K562 (cell line): ENCODE measurements at regions not wholly inside any gene's neighbourhood (a gene's known extent, or its start where the extent isn't known, plus 50 kb on each side); places are given as distances from the start of the nearest gene placed in this dataset.

ENCODE experiments used
- ATAC-seq: fragments of 200-7000 bp; cut with Tn5 transposase; 3 replicates; pipeline ENCODE4 v1.9.1; 2020; ENCODE audit warnings: moderate library complexity
- BruUV-seq: library from RNA; stranded (reverse); fragments of 400-500 nt; replicated peaks from 2 replicates; lab custom pipeline; 2021; lab: Mats Ljungman, UMichigan
- CTCF ChIA-PET: fragments of 300-600 bp; formaldehyde crosslinking; extraction: SDS; loops from one replicate; lab custom pipeline; 2021; ENCODE audit warnings: low intra/inter-chr PET ratio; lab: Yijun Ruan, JAX
- POLR2A ChIA-PET: fragments of 300-600, 350-650 bp; sonication (Branson Sonifier 250); formaldehyde crosslinking; extraction: SDS; loops from one replicate; lab custom pipeline; 2021; ENCODE audit warnings: antibody characterized with exemption, inconsistent platforms; lab: Yijun Ruan, JAX
- DNase-seq, 4 experiments: peaks; one replicate each; pipeline versions ENCODE4 v3.0.0 to v3.0.0-alpha.2; 2011 to 2018; ENCODE audit warnings: low spot score in 3 of 4, mixed read lengths in 3 of 4; ENCODE audit errors: extremely low read depth in 1 of 4
- FAIRE-seq: peaks from 2 replicates; lab custom pipeline; 2011; peaks lifted over from hg19 to GRCh38; lab: Jason Lieb, UNC
- H2AFZ ChIP-seq: 2 replicates; pipeline ENCODE4 v1.6.0; 2011; ENCODE audit warnings: low read depth, low read length, control low read depth, inconsistent platforms
- H3K27ac ChIP-seq: fragments of 200-600 bp; 3 replicates; pipeline ENCODE4 v1.8.0; 2011; ENCODE audit warnings: low read depth, mild to moderate bottlenecking, control low read depth, inconsistent platforms, low read length, moderate library complexity, mixed read lengths; ENCODE audit errors: extremely low read depth
- H3K27me3 ChIP-seq, 2 experiments: fragments of 300-600 bp in 1 of 2; 2 replicates in 1 of 2; 3 replicates in 1 of 2; pipeline versions ENCODE4 v1.6.0 to v1.8.0; 2011; ENCODE audit warnings: inconsistent platforms in 2 of 2, low read length in 2 of 2, mild to moderate bottlenecking in 1 of 2, mixed read lengths in 1 of 2, moderate library complexity in 1 of 2; ENCODE audit not compliant: control insufficient read depth in 2 of 2, insufficient read depth in 2 of 2
- H3K36me3 ChIP-seq: fragments of 300-600 bp; 3 replicates; pipeline ENCODE4 v1.8.0; 2011; ENCODE audit warnings: mild to moderate bottlenecking, low read length, inconsistent platforms; ENCODE audit not compliant: control insufficient read depth, insufficient read depth
- H3K4me1 ChIP-seq, 2 experiments: fragments of 200-600 bp in 1 of 2; replicated peaks in 1 of 2; 2 replicates in 1 of 2; 3 replicates in 1 of 2; pipeline versions ENCODE4 v1.5.1 to v1.8.0; 2011; ENCODE audit warnings: inconsistent platforms in 2 of 2, low read length in 2 of 2, mild to moderate bottlenecking in 1 of 2, mixed read lengths in 1 of 2, moderate library complexity in 1 of 2; ENCODE audit not compliant: control insufficient read depth in 2 of 2, insufficient read depth in 2 of 2
- H3K4me2 ChIP-seq: 2 replicates; pipeline ENCODE4 v1.6.1; 2011; ENCODE audit warnings: low read length, control low read depth, inconsistent platforms, mixed read lengths; ENCODE audit not compliant: insufficient read depth
- H3K4me3 ChIP-seq: fragments of 200-600 bp; sonication (generic), shearing (Covaris generic); 2 replicates; pipeline ENCODE4 v1.5.1; 2016; ENCODE audit warnings: control low read depth, inconsistent platforms
- H3K79me2 ChIP-seq: fragments of 200-600 bp; 3 replicates; pipeline ENCODE4 v1.8.0; 2011; ENCODE audit warnings: low read length, inconsistent platforms; ENCODE audit not compliant: control insufficient read depth, insufficient read depth
- H3K9ac ChIP-seq, 2 experiments: 2 replicates each; pipeline versions ENCODE4 v1.6.0 to v1.6.1; 2011; ENCODE audit warnings: low read depth in 2 of 2, low read length in 2 of 2, control low read depth in 1 of 2, inconsistent platforms in 1 of 2, mild to moderate bottlenecking in 1 of 2, mixed read lengths in 1 of 2; ENCODE audit not compliant: insufficient read depth in 1 of 2
- H3K9me1 ChIP-seq: one replicate; pipeline ENCODE4 v1.6.0; 2011; ENCODE audit warnings: inconsistent platforms, mild to moderate bottlenecking, low read length, moderate library complexity; ENCODE audit not compliant: control insufficient read depth, insufficient read depth
- H3K9me3 ChIP-seq: replicated peaks from 2 replicates; pipeline ENCODE4 v1.5.1; 2011; ENCODE audit warnings: low read depth, low read length, inconsistent platforms; ENCODE audit not compliant: control insufficient read depth, insufficient read depth
- H4K20me1 ChIP-seq: replicated peaks from 2 replicates; pipeline ENCODE4 v1.6.1; 2011; ENCODE audit warnings: low read length, inconsistent platforms, mixed read lengths; ENCODE audit not compliant: control insufficient read depth, insufficient read depth
- EHMT2 ChIP-seq: fragments of 450-650 bp; IDR thresholded peaks from 2 replicates; pipeline ENCODE4 v1.6.1; 2018; ENCODE audit warnings: antibody characterized with exemption
- ELK3 ChIP-seq: fragments of 450-650 bp; formaldehyde crosslinking; IDR thresholded peaks from 2 replicates; pipeline ENCODE4 v1.4.0; 2020; ENCODE audit warnings: mild to moderate bottlenecking
- HCFC1 ChIP-seq: IDR thresholded peaks from 2 replicates; pipeline ENCODE4 v1.6.1; 2012; ENCODE audit warnings: low read depth, low read length, improper control_type of control experiment
- HDAC2 ChIP-seq: fragments of 450-650 bp; IDR thresholded peaks from 2 replicates; pipeline ENCODE4 v1.6.1; 2016; ENCODE audit warnings: mild to moderate bottlenecking
- IRF2 ChIP-seq: sonication (generic); formaldehyde crosslinking; IDR thresholded peaks from 2 replicates; pipeline ENCODE4 v1.8.1; 2022; ENCODE audit warnings: mild to moderate bottlenecking, missing genetic modification reagents
- RAD51 ChIP-seq: fragments of 450-650 bp; IDR thresholded peaks from 2 replicates; pipeline ENCODE4 v1.7.1; 2016; ENCODE audit warnings: low read depth, mild to moderate bottlenecking, borderline replicate concordance
- ZBTB11 ChIP-seq, 3 experiments: fragments of 200-800 bp in 1 of 3; fragments of 250-450 bp in 1 of 3; fragments of 450-650 bp in 1 of 3; sonication (Bioruptor Pico) in 1 of 3; sonication (Bioruptor generic) in 1 of 3; formaldehyde crosslinking in 1 of 3; IDR thresholded peaks; 2 replicates each; pipeline versions ENCODE4 v1.6.1 to v1.8.0; 2016 to 2022; ENCODE audit warnings: mild to moderate bottlenecking in 2 of 3, missing genetic modification characterization in 2 of 3, missing compliant biosample characterization in 1 of 3, moderate library complexity in 1 of 3
- ZBTB43 ChIP-seq: sonication (generic); formaldehyde crosslinking; IDR thresholded peaks from 2 replicates; pipeline ENCODE4 v1.8.0; 2023; ENCODE audit warnings: mild to moderate bottlenecking, missing genetic modification reagents
- ZHX1 ChIP-seq: fragments of 150-350 bp; conservative IDR thresholded peaks from 2 replicates; pipeline ENCODE4 v1.6.1; 2014; ENCODE audit warnings: low read length
- ZKSCAN3 ChIP-seq: fragments of 250-450 bp; sonication (Bioruptor Pico); IDR thresholded peaks from 2 replicates; pipeline ENCODE4 v1.4.0; 2020
- ZNF121 ChIP-seq: sonication (generic); formaldehyde crosslinking; conservative IDR thresholded peaks from 2 replicates; pipeline ENCODE4 v1.8.0; 2022; ENCODE audit warnings: missing genetic modification reagents
- ZNF766 ChIP-seq: fragments of 200-800 bp; sonication (Bioruptor generic); conservative IDR thresholded peaks from 2 replicates; pipeline ENCODE4 v1.6.1; 2016; ENCODE audit warnings: missing genetic modification characterization, missing compliant biosample characterization
- WGBS: fragments of 100-300 bp; shearing (Covaris generic); methylation state at CpG from one replicate; pipeline ENCODE4 v1.1.6; 2016; ENCODE audit warnings: low coverage, mixed read lengths; ENCODE audit not compliant: insufficient coverage; ENCODE audit errors: missing lambda C conversion rate; 5-methylcytosine and 5-hydroxymethylcytosine counted together
- in situ Hi-C: fragments of 300-500 bp; cut with MboI; formaldehyde crosslinking; loops from 4 replicates; pipeline ENCODE4 v1.15.0; 2018; ENCODE audit warnings: inconsistent platforms, mixed read lengths
- intact Hi-C: fragments of 100-400 bp; cut with micrococcal nuclease; formaldehyde crosslinking; loops from 2 replicates; pipeline ENCODE4 v1.14.2; 2022

GRCh38 chr2:228559774-228560415, 378.4 kb upstream of the SPHKAP start:
- Histone ChIP-seq H4K20me1 (no peaks in the 10 kb centered on the region), H3K27me3 (no peaks in the 10 kb centered on the region), H3K9me3 (no peaks in the 10 kb centered on the region; the same call in 1 of the 2 replicates), H3K27ac (no peak overlapping the region), H3K9ac (no peak overlapping the region), H3K4me1 (no peaks in the 10 kb centered on the region), H3K4me2 (no peak overlapping the region), H3K36me3 (no peaks in the 10 kb centered on the region), H3K4me3 (no peak overlapping the region), H3K79me2 (no peaks in the 10 kb centered on the region), H2AFZ (no peak overlapping the region), H3K9me1 (no peaks in the 10 kb centered on the region)
- intact Hi-C loops = no loop called here
- POLR2A ChIA-PET = no interaction called here
- no peak for FAIRE-seq
- 0% methylated on average over 1 of the region's 3 CpGs for WGBS
- CTCF ChIA-PET = no interaction called here
- BruUV-seq = no TSS peak
- in situ Hi-C loops = no loop called here
- ATAC-seq = no peak
- no peak for DNase-seq
- TF ChIP-seq ZNF766 (CRISPR knock-in tag) = no peak
- no peak for TF ChIP-seq RAD51
- no peak for TF ChIP-seq ZBTB11 (CRISPR knock-in tag; IDR thresholded peaks at IDR 0.05)
- TF ChIP-seq IRF2 (CRISPR knock-in tag) = no peak
- TF ChIP-seq ZNF121 (CRISPR knock-in tag) = no peak
- TF ChIP-seq HCFC1 = no peak
- no peak for TF ChIP-seq ELK3 (CRISPR knock-in tag)
- TF ChIP-seq HDAC2 = no peak
- no peak for TF ChIP-seq EHMT2
- no peak for TF ChIP-seq ZHX1
- no peak for TF ChIP-seq ZKSCAN3 (CRISPR knock-in tag)
- no peak for TF ChIP-seq ZBTB43 (CRISPR knock-in tag)
